Right lobe of liver (tissue), 4 donors: ENCODE measurements at regions not wholly inside any gene's neighbourhood (a gene's known extent, or its start where the extent isn't known, plus 50 kb on each side); places are given as distances from the start of the nearest gene placed in this dataset.

Source experiments
- CTCF ChIP-seq, 4 donors: fragments of 200-600 bp in 3 of 4; fragments of 450-650 bp in 1 of 4; IDR thresholded peaks; one replicate each; pipeline versions ENCODE4 v1.5.1 to v1.8.0; 2016 to 2022; ENCODE audit warnings: antibody characterized with exemption in 4 of 4, mild to moderate bottlenecking in 2 of 4
- POLR2A ChIP-seq: fragments of 450-650 bp; IDR thresholded peaks from one replicate; pipeline ENCODE4 v1.6.1; 2017; ENCODE audit warnings: antibody characterized with exemption, mild to moderate bottlenecking
- donor health status: DM: no; HTN: no; CAD: no.
- donor health status: DM: no; HTN: no; CAD: no.
- donor health status: DM: no; HTN: yes; CAD: no.

- no peak for TF ChIP-seq CTCF (IDR thresholded peaks at IDR 0.05)
- TF ChIP-seq POLR2A = no peak
Observed at GRCh38 chr2:89829828-89830227, 1138.4 kb downstream of the RPIA start.
